HG03095 (cell line): ENCODE measurements at regions not wholly inside any gene's neighbourhood (a gene's known extent, or its start where the extent isn't known, plus 50 kb on each side); places are given as distances from the start of the nearest gene placed in this dataset.

Experiments used
- ATAC-seq: cut with Tn5 transposase; IDR thresholded peaks from one replicate; pipeline ENCODE4 v1.9.1; 2021; ENCODE audit warnings: moderate library complexity; ENCODE audit not compliant: unreplicated experiment

DNA sequence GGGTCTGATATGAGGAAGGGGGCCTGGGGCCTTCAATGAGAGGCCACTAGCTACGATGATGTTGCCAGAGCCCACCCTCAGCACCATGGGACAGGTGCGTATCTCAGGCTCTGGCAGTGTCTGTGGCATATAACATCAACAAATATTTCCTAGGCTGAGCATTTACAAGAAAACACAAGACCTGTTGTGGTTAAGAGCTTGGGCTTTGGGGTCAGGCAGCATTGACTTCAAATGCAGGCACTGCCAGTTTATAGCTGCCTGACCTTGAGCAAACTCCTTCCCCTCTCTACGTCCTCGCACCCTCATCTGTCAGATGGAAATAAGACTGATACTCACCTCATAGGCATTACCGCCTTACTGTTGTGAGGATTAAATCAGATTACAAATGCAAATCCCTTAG, 156.0 kb downstream of the KATNAL1 start:
- ATAC-seq: no peak

DNA sequence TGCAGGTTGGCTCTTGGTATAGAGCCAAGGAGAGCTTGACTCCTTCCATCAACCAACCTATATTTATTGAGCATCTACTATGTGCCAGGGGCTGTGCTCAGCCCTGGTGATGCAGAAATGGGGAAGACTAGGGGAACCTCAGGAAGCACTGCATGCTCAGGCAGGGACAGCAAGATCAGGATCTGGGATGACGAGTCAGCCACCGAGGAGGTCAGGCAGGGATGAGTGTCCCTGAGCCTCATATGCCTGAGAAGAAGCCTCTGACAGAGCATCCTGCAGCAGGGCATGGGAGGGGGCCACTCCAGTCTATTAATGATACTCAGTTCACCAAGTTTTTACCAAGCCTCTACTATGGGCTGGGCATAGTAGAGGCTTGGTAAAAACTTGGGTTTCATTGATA, 158.1 kb downstream of the KATNAL1 start:
- no peak for ATAC-seq

DNA sequence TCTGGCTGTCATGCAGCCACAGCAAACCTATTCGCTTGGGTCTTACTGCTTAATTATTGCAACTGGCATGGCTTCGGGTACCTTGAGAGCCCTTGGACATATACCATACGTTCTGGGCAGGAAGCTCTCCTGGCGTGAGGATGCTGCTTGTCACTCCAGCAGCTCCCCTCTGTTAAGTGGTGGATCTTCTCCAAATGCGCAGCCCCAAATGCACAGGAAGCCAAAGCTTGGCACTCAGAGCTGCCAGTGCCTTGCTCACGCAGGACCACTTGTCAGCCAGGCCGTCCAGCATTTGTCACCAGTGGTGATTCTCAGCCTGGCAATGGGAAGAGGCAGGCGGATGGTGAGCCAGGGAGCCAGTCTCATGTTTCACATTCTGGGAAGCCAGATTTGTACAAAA, 158.6 kb downstream of the KATNAL1 start:
- no peak for ATAC-seq

DNA sequence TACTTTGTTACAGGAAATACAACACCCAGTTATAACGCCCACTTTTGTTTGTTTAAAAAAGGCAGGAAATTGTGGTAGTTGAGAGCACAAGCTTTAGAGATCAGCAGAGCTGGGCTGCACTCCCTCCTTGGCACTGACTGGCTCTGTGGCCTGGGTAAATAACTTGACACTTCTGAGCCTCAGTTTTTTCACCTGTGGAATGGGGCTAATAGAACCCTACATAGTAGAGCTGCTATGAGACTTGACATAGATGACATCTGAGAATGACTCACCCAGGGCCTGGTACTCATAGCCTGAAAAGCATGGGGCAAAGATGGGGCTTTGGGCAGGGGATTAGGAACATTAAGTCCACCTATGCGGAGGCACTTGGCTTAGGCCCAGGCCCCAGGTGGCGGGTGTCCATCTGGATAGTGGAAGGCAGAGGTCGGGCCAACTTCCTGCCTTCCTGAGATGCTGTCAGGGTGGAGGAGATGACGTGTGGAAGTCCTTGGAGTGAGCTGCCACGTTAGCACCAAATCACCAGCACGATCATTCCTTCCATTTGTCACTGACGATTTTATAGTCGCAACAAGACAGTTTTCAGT, 159.1 kb downstream of the KATNAL1 start:
- no peak for ATAC-seq

DNA sequence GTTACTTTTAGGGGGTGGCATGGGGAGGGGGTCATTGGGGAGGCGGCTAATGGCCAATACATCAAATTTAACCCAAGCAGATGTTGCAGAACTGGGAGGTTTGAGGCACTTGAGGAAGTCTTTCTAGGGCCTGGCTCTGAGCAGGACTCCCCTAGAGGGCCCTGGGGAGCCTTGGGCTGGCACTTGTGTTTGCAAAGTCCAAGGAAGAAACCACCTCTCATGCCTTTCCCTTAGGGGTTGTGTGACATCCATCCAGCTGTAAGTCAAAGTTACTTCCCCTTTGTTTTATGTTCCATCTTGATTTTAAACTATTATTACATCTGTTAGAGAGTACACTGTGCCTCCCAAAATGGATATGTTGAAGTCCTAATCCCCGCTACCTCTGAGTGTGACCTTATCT, 159.9 kb downstream of the KATNAL1 start:
- no peak for ATAC-seq

DNA sequence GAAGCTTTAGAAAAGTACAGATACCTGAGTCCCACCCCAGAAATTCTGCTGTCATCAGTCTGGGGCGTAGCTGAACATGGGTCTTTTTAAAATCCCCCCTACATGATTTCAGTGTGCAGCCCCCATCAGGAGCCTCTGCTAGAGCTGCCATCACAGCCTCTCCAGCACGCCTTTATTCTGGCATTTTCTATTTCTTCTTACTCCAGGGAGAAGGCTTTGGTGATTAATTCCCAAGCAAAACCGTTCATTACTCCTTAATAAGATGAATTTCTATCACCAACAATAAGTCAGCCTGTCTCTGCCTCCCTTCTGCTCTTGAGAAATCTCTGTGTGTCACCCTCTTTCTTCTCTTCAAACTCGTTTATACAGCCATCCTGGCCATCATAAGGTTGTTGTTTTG, 160.3 kb downstream of the KATNAL1 start:
- ATAC-seq: no peak

DNA sequence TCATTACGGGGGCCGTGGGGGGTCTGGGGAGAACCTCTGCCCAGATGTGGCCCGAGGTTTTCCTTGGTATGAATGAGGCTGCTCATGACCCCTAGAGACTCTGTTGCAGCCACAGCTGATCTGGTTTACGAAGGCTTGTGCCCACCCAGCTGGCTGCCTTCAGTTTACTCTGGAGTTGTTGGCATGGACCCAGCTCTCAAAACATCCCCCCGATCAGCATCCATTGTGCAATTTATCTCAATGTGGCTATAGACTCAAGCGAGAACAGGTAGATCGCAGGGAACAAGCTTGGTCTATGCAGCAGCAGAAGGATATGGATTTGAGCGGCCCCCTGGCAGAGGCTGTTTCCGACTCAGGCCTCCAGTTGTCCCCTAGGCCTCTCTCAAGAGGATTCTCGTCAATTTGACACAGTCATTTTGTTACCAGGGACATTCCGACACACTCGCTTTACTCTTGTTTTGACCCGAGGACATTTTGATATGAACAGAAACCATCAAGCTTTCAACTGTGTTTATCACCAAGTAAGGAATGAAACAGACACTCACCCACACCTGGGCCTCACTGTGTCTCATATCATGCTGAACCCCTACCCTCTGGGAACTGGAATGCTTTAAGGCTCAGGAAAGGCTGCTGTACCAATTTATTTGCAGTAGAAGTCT, 161.5 kb downstream of the KATNAL1 start:
- ATAC-seq: peak; percentile 54

DNA sequence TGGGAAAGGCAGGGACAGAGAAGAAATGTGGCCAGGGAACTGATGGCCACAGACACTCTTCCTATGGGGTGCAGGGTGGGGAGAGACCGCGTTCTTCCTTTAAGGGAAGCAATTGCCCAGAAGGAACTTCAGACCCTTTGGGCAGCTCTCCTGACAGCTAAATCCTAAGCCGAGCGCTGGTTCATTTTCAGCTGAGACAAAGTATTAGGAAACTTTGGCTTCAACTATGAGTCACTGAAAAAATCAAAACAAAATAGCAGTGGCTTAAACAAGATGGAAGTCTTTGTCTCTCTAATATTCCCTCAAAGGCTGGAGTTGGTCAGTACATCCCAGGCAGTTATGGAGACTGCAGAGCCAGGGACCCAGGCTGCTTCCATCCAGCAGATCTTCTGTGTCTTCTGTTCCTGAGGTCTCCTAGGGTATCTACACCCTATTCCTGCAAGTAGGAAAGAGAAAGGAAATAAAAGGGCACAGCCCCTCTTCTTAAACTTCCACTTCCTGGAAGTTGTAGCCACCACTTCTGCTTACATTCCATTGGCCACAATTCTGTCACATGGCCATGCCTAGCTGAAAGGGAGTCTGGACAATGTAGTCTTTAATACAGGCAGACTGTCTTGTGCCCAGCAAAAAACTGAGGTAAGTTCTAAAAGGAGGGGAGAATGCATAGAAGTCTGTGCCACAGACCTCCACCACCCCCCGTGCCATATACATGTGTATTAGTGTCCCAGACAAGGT, 163.5 kb downstream of the KATNAL1 start:
- no peak for ATAC-seq

DNA sequence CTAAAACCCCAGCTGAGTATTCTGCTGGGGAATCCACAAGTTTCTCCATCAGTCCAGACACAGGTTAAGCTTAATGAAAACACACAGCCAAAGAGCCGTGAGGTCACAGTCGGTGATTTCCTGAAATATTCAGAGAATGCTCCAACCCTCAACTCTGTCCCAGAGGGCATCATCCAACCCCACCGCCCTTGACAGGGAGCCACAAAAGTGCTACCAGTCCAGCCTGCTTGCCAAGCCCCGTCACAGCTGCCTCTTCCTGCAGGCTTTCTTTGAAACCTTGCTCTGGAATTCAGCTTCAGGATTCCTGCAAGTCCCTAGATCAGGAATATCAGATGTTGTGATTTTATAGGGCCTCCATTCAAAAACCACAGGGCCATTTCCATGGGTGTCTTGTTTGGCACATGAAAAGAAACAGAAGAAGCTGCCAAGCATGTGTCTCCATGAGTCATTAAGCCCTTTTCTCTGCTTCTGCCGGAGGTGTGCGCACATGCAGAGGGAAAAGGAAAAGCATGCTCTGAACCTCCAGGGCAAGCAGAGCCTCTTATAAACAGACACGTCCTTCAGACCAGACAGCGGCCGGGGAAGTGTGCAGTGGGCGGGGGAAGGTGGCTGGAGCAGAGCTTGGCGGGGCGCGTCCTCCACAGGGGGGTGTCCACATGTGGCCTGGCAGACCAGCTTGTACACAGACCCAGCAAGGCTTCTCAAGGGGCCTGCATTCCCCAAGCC, 164.7 kb downstream of the KATNAL1 start:
- ATAC-seq: no peak

DNA sequence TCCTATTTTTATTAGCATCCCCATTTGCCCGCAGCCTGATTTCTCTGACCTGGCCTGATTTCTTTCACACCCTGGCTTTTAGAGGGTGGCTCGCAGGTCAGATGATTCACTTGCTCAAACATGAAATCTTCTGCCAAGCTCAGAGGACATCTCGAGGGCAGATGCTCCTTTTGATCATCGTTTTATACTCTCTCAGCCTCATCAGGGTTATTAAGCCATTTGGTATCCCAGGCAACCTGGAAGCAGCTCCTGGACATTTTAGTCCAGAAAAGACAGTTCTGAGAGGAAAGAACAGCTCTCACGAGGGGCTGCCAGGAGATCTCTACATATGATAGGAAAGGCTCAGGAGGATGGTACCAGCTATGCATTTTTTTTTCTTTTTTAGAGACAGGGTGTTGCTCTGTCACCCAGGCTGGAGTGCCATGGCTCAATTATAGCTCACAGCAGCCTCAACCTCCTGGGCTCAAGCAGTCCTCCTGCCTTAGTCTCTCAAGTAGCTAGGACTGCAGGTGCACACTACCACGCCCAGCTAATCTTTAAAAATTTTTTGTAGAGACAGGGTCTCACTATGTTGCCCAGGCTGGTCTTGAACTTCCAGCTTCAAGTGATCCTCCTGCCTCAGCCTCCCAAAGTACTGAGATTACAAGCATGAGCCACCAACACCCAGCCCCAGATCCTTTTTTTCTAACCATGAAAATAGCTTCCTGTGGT, 165.4 kb downstream of the KATNAL1 start:
- no peak for ATAC-seq

DNA sequence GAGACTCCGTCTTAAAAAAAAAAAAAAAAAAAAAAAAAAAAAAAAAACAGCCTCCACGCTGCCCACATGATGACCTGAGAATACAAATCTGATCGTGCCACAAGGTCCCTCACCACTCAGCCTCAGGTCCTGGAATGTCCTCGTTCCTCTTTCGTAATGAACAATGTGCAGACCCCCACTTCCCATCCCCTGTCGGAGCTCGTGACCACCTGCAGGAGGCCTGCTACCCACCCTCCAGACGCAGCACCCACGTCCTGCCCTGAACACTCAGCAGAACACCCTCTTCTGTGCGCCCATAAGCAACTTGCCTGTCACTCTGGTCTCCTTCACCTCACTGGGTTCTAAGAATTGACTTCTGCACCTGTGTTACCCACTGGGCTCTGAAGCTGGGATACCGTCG, 166.4 kb downstream of the KATNAL1 start:
- ATAC-seq: no peak

DNA sequence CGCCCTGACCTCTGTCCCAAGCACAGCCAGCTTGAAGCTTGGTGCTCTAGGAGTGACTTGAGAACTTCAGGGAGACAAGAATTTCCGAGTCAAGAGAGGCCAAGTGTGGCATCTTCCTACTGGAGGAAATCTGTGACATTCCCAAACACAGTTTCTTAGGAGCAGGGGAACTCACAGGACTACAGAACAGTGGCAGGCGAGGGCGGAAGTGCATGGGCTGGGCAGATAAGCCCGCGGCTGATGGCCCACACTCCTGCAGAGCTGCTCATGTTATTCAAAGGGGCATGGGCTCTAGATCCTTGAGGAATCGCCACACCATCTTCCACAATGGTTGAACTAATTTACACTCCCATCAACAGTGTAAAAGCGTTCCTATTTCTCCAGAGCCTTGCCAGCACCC, 168.8 kb downstream of the KATNAL1 start:
- ATAC-seq: no peak

DNA sequence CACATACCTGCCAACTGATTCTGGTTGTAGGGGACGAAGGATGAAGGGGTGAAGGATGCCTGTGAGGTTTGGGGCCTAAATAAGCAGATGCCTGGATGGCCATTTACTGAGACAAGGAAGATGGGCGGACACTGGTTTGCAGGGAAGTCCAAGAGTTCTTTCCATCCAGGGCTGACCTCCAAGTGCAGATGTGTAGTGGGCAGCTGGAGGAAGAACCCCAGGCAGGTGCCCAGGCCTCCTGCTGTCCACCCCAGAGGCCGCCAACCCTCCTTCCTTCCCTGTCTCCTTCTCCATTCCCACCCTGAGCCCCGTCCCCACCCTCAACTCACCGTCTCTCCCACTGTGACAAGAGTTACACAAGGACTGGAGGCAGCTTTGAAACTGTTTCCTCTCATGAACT, 171.5 kb downstream of the KATNAL1 start:
- no peak for ATAC-seq

DNA sequence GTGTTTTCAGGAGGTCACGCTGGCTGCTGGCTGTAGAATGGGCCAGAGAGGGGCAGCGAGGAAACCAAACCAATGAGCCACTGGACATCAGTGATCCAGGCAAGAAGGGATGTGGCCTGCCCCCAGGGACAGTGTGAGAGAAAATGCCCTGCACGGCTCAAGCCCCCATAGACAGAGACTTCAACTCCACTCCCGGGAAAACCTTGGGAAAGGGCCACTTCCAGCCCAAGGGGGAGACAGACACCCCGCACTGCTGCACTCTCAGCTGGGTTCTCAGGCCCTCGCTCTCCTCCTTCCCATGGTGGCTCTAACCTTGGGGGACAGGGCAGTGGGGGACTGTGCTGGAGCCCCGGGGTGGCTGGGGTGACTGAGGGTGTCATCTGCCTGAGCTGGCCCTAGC, 172.0 kb downstream of the KATNAL1 start:
- no peak for ATAC-seq

DNA sequence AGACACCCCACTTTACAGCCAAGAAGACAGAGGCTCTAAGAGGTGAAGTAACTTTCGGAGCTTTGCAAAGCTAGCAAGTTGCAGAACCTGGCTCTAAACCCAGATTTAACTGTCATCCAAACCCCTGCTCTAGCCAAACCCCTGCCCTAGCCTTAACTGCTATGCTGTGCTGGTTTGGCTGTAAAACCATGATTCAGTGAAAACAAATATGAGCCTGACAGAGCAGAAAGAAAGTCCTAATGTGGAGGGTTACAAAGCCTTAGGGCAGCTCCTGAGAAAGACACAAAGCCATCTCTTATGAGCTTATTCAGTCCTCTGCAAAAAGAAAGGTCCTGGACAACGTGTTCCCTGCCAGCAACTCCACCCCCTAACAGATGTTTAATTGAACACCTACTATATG, 172.8 kb downstream of the KATNAL1 start:
- ATAC-seq: no peak

DNA sequence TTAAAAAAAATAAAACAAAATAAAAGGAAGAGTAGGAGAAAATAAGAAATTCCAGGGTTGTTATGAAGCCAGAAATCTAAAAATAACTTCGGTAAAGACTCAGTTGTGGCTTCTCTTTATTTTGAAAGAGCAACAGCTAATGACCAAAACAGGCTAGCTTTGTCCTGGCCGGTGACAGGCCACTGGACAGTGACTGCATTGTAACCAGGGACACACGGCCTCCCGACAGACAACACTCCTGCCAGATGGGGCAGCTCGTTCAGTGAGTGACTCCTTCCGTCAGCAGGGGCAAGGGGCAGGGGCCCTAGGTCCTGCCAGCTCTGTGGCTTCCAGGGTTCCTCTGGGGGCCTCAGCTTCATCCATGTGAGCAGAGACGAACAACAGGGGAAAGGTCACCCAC, 173.4 kb downstream of the KATNAL1 start:
- no peak for ATAC-seq

DNA sequence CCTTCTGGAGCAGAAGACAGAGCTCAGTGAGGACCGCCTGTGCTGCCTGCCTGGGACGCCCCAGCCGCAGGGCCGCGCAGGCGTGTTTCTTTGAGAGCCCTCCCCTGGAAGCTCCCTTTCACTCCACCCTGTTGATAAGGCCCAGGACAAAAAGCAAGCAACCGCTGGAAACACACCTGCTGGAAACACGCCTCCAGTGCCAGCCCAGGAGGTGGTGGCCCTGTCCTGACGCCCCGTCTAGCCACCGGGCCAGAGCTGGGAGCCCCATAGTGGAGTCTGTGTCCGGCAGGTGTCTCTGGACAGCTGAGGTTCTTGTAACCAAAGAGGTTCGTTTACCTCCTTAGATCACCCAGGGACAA, 173.8 kb downstream of the KATNAL1 start:
- ATAC-seq: no peak

DNA sequence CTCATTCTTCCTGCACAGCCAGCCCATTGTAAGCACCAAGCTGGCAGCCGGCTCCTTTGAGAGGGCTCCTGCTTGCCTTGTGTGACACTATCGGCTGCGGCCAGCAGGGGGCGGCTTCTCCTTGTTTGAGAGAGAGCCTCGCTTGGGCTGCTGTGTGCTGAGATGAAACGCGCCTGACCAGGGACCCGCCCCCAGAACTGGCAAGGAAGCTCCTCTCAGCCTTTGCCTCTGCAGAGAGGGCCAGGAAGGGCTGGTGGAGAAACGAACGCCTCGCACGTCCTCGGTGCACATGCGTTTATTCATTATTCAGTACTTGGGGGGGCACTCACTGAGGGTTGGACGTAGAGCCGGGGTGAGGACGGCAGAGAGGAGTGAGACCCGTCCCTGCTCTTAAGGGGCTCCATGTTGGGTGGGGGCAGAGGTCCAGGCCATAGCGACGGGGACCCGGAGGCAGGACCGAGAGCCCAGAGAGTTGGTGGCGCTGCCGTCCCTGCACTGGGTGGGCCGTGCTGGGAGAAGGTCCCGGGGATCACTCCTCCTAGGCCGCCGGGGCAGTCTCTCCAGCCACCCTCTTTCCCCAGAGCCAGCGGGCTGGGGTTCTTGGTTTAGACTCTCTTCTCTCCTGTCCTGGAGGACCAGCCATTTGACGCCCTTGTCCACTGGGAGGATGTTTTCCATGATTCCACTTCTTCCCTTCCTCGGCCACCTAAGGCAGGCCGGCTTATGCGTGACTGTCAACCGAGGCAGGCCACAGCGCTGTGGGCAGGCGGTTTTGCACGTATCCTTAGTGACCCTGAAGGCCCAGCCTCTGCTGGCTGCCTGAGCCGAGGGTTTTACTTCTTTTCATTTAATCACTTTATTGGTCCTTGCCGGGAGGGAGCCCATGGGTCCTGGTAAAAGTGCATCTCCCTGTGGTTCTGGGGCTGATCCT, 174.5 kb downstream of the KATNAL1 start:
- ATAC-seq: peak; percentile 82

DNA sequence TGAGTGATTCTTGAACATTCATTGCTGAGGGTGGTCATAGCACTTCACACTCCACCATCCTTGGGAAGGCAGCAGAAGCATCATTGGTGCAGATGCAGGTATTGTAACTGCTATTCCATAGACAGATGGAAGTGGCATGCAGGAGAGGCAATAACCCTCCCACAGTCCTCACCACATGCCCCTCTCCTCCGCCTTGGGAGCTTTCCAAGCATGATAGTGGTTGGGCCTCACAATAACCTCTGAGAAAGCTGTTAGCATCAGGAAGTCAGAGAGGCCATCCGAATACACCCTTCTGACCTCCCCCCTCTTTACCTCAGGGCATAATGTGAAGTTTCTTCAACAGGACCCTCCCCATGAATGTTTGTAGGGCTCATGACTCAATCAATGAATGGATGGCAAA, 177.9 kb downstream of the KATNAL1 start:
- no peak for ATAC-seq

DNA sequence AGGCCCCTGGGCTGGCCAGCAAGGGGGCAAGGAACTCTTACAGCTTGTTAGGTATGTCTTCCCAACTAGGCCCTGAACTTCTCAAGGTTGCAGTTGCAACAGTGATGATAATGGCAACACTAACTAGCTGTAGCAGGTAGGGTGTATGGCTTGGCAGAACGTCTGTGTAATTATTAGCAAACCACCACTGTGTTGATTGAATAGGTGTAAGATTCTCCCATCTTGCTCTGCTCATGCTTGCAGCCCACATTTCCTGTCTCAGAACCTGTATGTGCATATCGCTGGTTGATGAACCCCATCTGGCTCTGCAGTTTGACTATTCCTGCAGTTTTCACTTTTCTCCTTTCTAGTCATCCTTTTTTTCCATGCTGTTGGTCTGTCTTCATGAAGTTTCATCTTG, 178.8 kb downstream of the KATNAL1 start:
- ATAC-seq: no peak
